BLaER1 treated with 17β-estradiol and CSF1 and Interleukin-3, amounts not matched to agents 10 nM and 100 nM (cell line): ENCODE measurements at regions not wholly inside any gene's neighbourhood (a gene's known extent, or its start where the extent isn't known, plus 50 kb on each side); places are given as distances from the start of the nearest gene placed in this dataset.

Experiments
- H3K27ac ChIP-seq, 11 experiments: shearing (Covaris generic); formaldehyde crosslinking; 2 replicates each; pipeline ENCODE4 v1.8.1; 2022
- H3K27me3 ChIP-seq, 11 experiments: shearing (Covaris generic); formaldehyde crosslinking; 2 replicates each; pipeline ENCODE4 v1.8.1; 2022
- H3K36me3 ChIP-seq, 11 experiments: shearing (Covaris generic); formaldehyde crosslinking; 2 replicates each; pipeline ENCODE4 v1.8.1; 2022
- H3K4me1 ChIP-seq, 10 experiments: shearing (Covaris generic); formaldehyde crosslinking; 2 replicates each; pipeline ENCODE4 v1.8.1; 2022
- H3K4me2 ChIP-seq, 11 experiments: shearing (Covaris generic); formaldehyde crosslinking; 2 replicates each; pipeline ENCODE4 v1.8.1; 2022
- H3K4me3 ChIP-seq, 10 experiments: shearing (Covaris generic); formaldehyde crosslinking; 2 replicates each; pipeline ENCODE4 v1.8.1; 2022
- H3K9ac ChIP-seq, 11 experiments: shearing (Covaris generic); formaldehyde crosslinking; 2 replicates each; pipeline ENCODE4 v1.8.1; 2022
- H3K9me3 ChIP-seq, 11 experiments: shearing (Covaris generic); formaldehyde crosslinking; replicated peaks in 1 of 11; 2 replicates each; pipeline ENCODE4 v1.8.1; 2022
- H4K20me1 ChIP-seq, 11 experiments: shearing (Covaris generic); formaldehyde crosslinking; 2 replicates each; pipeline ENCODE4 v1.8.1; 2022
- Cebpa-rat ChIP-seq, 11 experiments: shearing (Covaris generic); IDR thresholded peaks; 2 replicates each; pipeline ENCODE4 v1.8.1; 2022

DNA sequence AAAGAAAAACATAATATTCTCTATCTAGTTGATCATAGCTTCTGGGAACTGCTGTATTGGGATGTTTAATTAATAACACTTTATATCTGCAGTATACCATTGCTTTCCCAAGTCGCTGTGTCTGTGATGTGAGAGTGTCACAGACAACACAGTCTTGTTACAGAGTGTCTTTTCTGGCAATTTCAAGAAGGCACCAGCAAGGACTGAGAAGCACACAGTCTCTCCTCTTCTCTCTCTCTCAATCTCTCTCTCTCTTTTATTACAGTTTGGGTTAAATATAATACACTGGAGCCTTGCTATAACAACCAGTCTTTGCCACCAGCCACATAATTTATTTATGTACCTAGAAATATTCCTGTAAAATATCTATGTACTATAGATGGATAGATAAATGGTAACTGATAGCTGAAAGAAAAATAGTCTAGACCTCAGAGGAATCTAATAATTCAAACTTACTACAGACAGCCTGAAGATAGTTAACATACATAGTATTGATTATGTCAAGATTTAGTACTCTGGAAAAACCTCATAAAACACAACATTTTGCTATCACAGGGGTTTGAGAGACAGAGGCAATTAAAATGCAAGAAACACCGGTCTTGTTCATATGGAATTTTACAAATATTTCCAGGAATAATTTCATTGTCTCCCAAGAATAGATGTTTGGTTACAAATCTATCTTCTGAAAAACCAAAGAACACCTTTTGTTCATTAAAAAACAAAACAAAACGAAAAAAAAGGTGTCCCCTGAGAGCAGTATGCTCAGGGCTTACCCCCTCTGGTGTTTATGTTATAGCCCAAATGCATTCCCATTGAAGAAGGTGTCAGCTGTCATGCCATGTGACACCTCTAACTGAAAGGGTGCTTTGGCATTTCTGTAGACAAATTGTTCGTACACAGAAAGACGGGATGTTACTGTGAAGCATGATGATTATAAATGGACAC is 507.8 kb downstream of the TBC1D4 start:
- H3K4me1 ChIP-seq, result no peaks in the 10 kb centered on the region
- no peak for TF ChIP-seq Cebpa-rat (IDR thresholded peaks at IDR 0.05)

GRCh38 chr13:74969419-74969818 is 512.5 kb downstream of the TBC1D4 start:
- no peaks in the 10 kb centered on the region for H3K9me3 ChIP-seq
- H3K4me1 ChIP-seq, result peaks cover 0 to 4% (median 0%) of the 10 kb centered on the region in 10 experiments; a peak in 2 of 20 replicates
- no peak for TF ChIP-seq Cebpa-rat (IDR thresholded peaks at IDR 0.05)
- no peaks in the 10 kb centered on the region for H3K27me3 ChIP-seq
- H3K27ac ChIP-seq, result no peak overlapping the region
- no peak overlapping the region for H3K9ac ChIP-seq
- H3K4me3 ChIP-seq, result no peak overlapping the region
- H3K36me3 ChIP-seq, result no peaks in the 10 kb centered on the region
- H4K20me1 ChIP-seq, result no peaks in the 10 kb centered on the region
- no peak overlapping the region for H3K4me2 ChIP-seq

More for the DNA sequence above, 507.8 kb downstream of the TBC1D4 start:
- Histone ChIP-seq H4K20me1 (no peaks in the 10 kb centered on the region), H3K9ac (no peak overlapping the region), H3K36me3 (no peaks in the 10 kb centered on the region), H3K27ac (no peak overlapping the region), H3K4me3 (no peak overlapping the region), H3K27me3 (no peaks in the 10 kb centered on the region), H3K9me3 (no peaks in the 10 kb centered on the region), H3K4me2 (no peak overlapping the region)

DNA sequence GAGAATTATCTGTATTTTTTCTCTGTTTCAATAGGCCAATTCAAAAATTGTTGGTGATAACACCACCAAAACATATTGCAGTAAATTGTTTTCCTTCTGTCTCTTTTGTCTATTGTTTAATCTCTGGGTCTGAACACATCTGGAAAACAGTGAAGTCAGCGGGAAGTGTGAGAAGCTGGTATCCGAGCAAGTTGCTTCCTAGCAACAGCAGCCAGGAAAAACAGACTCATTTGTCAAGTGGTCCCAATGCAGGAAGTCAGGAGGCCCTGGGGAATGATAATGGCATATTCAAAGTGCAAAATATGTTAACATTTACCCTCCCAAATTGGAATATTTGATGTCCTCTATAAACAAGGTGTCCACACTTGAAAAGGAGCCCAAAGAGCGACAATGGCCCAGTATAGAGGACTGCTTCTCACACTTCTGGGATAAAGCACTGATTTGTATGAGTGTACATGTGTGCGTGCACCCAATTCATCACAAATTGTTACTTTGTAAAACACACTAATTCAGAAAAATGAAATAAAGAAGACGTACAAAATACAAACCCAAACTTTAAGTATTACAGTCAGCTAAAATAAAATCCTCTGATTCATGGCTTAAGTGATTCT is 515.0 kb downstream of the TBC1D4 start:
- H3K27me3 ChIP-seq, result no peaks in the 10 kb centered on the region
- peaks cover 0 to 2% (median 0%) of the 10 kb centered on the region in 11 experiments; a peak in 3 of 22 replicates for H3K9me3 ChIP-seq
- no peaks in the 10 kb centered on the region for H3K36me3 ChIP-seq
- no peak overlapping the region for H3K4me3 ChIP-seq
- TF ChIP-seq Cebpa-rat (IDR thresholded peaks at IDR 0.05), result no peak
- H3K4me2 ChIP-seq, result no peak overlapping the region
- no peak overlapping the region for H3K27ac ChIP-seq
- no peaks in the 10 kb centered on the region for H4K20me1 ChIP-seq
- H3K4me1 ChIP-seq, result peaks cover 0 to 4% (median 0%) of the 10 kb centered on the region in 10 experiments; a peak in 2 of 20 replicates
- no peak overlapping the region for H3K9ac ChIP-seq

- no peak overlapping the region for H3K9ac ChIP-seq
- no peaks in the 10 kb centered on the region for H3K36me3 ChIP-seq
- H3K4me1 ChIP-seq, result peaks cover 0 to 4% (median 0%) of the 10 kb centered on the region in 10 experiments; a peak in 2 of 20 replicates
- H4K20me1 ChIP-seq, result no peaks in the 10 kb centered on the region
- no peak overlapping the region for H3K4me3 ChIP-seq
- H3K4me2 ChIP-seq, result no peak overlapping the region
- peaks cover 0 to 7% (median 2%) of the 10 kb centered on the region in 11 experiments; a peak in 6 of 22 replicates for H3K9me3 ChIP-seq
- no peak overlapping the region for H3K27ac ChIP-seq
- no peak for TF ChIP-seq Cebpa-rat (IDR thresholded peaks at IDR 0.05)
- no peaks in the 10 kb centered on the region for H3K27me3 ChIP-seq
Observed at GRCh38 chr13:74966275-74966674, 515.7 kb downstream of the TBC1D4 start.

DNA sequence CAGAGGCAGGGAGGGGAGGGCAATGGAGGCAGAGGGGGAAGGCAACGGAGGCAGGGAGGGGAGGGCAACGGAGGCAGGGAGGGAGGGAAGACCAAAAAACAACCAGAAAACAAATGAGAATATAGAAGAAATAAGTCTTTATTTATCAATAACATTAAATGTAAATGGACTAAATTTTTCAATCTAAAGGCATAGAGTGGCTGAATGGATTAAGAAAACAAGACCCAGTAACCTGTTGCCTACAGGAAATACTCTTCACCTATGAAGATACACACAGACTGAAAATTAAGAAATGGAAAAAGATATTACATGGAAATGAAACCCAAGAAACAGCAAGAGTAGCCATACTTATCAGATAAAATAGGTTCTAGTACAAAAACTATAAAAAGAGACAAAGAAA is 536.3 kb downstream of the TBC1D4 start:
- Histone ChIP-seq H3K9ac (no peak overlapping the region), H3K4me2 (no peak overlapping the region), H3K27ac (no peak overlapping the region), H3K4me3 (no peak overlapping the region), H3K9me3 (peaks cover 9 to 24% (median 14%) of the 10 kb centered on the region in 11 experiments; a peak in 17 of 22 replicates), H3K4me1 (no peaks in the 10 kb centered on the region), H4K20me1 (no peaks in the 10 kb centered on the region), H3K36me3 (no peaks in the 10 kb centered on the region), H3K27me3 (no peaks in the 10 kb centered on the region)
- TF ChIP-seq Cebpa-rat (IDR thresholded peaks at IDR 0.05), result no peak

- peak overlapping the region; percentile 8 to 75 (median 52); a peak in 18 of 22 replicates for H3K4me2 ChIP-seq
- H3K4me1 ChIP-seq, result peaks cover 17 to 37% (median 25%) of the 10 kb centered on the region in 10 experiments
- no peaks in the 10 kb centered on the region for H4K20me1 ChIP-seq
- no peaks in the 10 kb centered on the region for H3K27me3 ChIP-seq
- peaks cover 8 to 32% (median 18%) of the 10 kb centered on the region in 11 experiments; a peak in 18 of 22 replicates for H3K9me3 ChIP-seq
- H3K4me3 ChIP-seq, result no peak overlapping the region
- H3K9ac ChIP-seq, result no peak overlapping the region
- no peaks in the 10 kb centered on the region for H3K36me3 ChIP-seq
- H3K27ac ChIP-seq, result peak overlapping the region in 8 of 11 experiments; percentile 54 to 68 (median 62); a peak in 15 of 22 replicates
- no peak for TF ChIP-seq Cebpa-rat (IDR thresholded peaks at IDR 0.05)
Observed at GRCh38 chr13:74931698-74932433, 550.1 kb downstream of the TBC1D4 start.

GRCh38 chr13:74930402-74931165 is 551.4 kb downstream of the TBC1D4 start:
- Histone ChIP-seq H3K36me3 (no peaks in the 10 kb centered on the region), H3K9me3 (peaks cover 8 to 27% (median 18%) of the 10 kb centered on the region in 11 experiments; a peak in 18 of 22 replicates), H3K4me1 (peaks cover 17 to 37% (median 25%) of the 10 kb centered on the region in 10 experiments), H3K27me3 (no peaks in the 10 kb centered on the region), H3K27ac (peak overlapping the region in 9 of 11 experiments; percentile 41 to 68 (median 61); a peak in 18 of 22 replicates), H3K4me3 (no peak overlapping the region), H3K9ac (0 out of 22 replicates have a peak overlapping the region, but pooled peaks of 1 of the 11 experiments have one; percentile 23), H3K4me2 (peak overlapping the region; percentile 39 to 75 (median 53)), H4K20me1 (no peaks in the 10 kb centered on the region)
- no peak for TF ChIP-seq Cebpa-rat (IDR thresholded peaks at IDR 0.05)

GRCh38 chr13:74929436-74929835 is 552.5 kb downstream of the TBC1D4 start:
- Histone ChIP-seq H3K36me3 (no peaks in the 10 kb centered on the region), H4K20me1 (no peaks in the 10 kb centered on the region), H3K4me1 (peaks cover 17 to 29% (median 23%) of the 10 kb centered on the region in 10 experiments), H3K27me3 (no peaks in the 10 kb centered on the region), H3K4me3 (no peak overlapping the region), H3K9ac (no peak overlapping the region), H3K4me2 (peak overlapping the region in 2 of 11 experiments; percentile 4 to 19; a peak in 2 of 22 replicates), H3K27ac (peak overlapping the region in 4 of 11 experiments; percentile 18 to 63 (median 41); a peak in 5 of 22 replicates), H3K9me3 (peaks cover 12 to 39% (median 20%) of the 10 kb centered on the region in 11 experiments; a peak in 17 of 22 replicates)
- TF ChIP-seq Cebpa-rat (IDR thresholded peaks at IDR 0.05), result no peak
